HL-60 (cell line): ENCODE measurements at regions not wholly inside any gene's neighbourhood (a gene's known extent, or its start where the extent isn't known, plus 50 kb on each side); places are given as distances from the start of the nearest gene placed in this dataset.

Experiments used
- CTCF ChIP-seq: IDR thresholded peaks from one replicate; pipeline ENCODE4 v1.5.1; 2011; ENCODE audit warnings: low read length, control low read depth, inconsistent platforms; ENCODE audit not compliant: insufficient read depth
- POLR2AphosphoS5 ChIP-seq: IDR thresholded peaks from 2 replicates; pipeline ENCODE4 v1.6.1; 2012; ENCODE audit warnings: low read depth
- REST ChIP-seq: IDR thresholded peaks from 2 replicates; pipeline ENCODE4 v1.6.1; 2012; ENCODE audit warnings: low read depth; ENCODE audit not compliant: insufficient replicate concordance
- SPI1 ChIP-seq: IDR thresholded peaks from 2 replicates; pipeline ENCODE4 v1.6.1; 2012; ENCODE audit warnings: low read depth, mild to moderate bottlenecking, borderline replicate concordance

GRCh38 chr5:61912559-61912958, 393.4 kb upstream of the KIF2A start:
- TF ChIP-seq POLR2AphosphoS5, result no peak
- no peak for TF ChIP-seq SPI1
- no peak for TF ChIP-seq CTCF
- no peak for TF ChIP-seq REST
